GM23248 (cell line): ENCODE measurements at regions not wholly inside any gene's neighbourhood (a gene's known extent, or its start where the extent isn't known, plus 50 kb on each side); places are given as distances from the start of the nearest gene placed in this dataset.

ENCODE experiments used
- EZH2 ChIP-seq: fragments of 200-600 bp; sonication (generic); IDR thresholded peaks from 2 replicates; pipeline ENCODE4 v1.6.1; 2018; ENCODE audit warnings: antibody characterized with exemption, mild to moderate bottlenecking; ENCODE audit not compliant: insufficient read depth, poor library complexity, severe bottlenecking
- EZH2phosphoT487 ChIP-seq: fragments of 200-600 bp; sonication (generic); IDR thresholded peaks from 2 replicates; pipeline ENCODE4 v1.6.1; 2018; ENCODE audit warnings: antibody characterized with exemption, moderate library complexity, mild to moderate bottlenecking, low read depth; ENCODE audit not compliant: insufficient read depth

- no peak for TF ChIP-seq EZH2
- no peak for TF ChIP-seq EZH2phosphoT487
Observed at GRCh38 chr13:22369840-22370239, 699.0 kb downstream of the FGF9 start.
